ENCODE measurements at regions not wholly inside any gene's neighbourhood (a gene's known extent, or its start where the extent isn't known, plus 50 kb on each side); places are given as distances from the start of the nearest gene placed in this dataset.
A peak's percentile ranks its signal among the peaks of the same experiment; 100 is the strongest.

- no peak for DNase-seq
These were observed 57.6 kb upstream of the NEDD9 start for GRCh38 chr6:11290027-11290426.

- peak; percentile 91 for DNase-seq
These were observed 55.6 kb upstream of the NEDD9 start for GRCh38 chr6:11288065-11288464.

- no peak for DNase-seq
These were observed 52.5 kb upstream of the NEDD9 start for GRCh38 chr6:11284996-11285395.

GRCh38 chr6:11283629-11284028, 51.2 kb upstream of the NEDD9 start:
- DNase-seq = no peak

- no peak for DNase-seq
These were observed 50.4 kb upstream of the NEDD9 start for GRCh38 chr6:11282875-11283274.
